K562 (cell line): ENCODE measurements at regions not wholly inside any gene's neighbourhood (a gene's known extent, or its start where the extent isn't known, plus 50 kb on each side); places are given as distances from the start of the nearest gene placed in this dataset.

ENCODE experiments used
- ATAC-seq: fragments of 200-7000 bp; cut with Tn5 transposase; 3 replicates; pipeline ENCODE4 v1.9.1; 2020; ENCODE audit warnings: moderate library complexity
- BruUV-seq: library from RNA; stranded (reverse); fragments of 400-500 nt; replicated peaks from 2 replicates; lab custom pipeline; 2021; lab: Mats Ljungman, UMichigan
- CTCF ChIA-PET: fragments of 300-600 bp; formaldehyde crosslinking; extraction: SDS; loops from one replicate; lab custom pipeline; 2021; ENCODE audit warnings: low intra/inter-chr PET ratio; lab: Yijun Ruan, JAX
- POLR2A ChIA-PET: fragments of 300-600, 350-650 bp; sonication (Branson Sonifier 250); formaldehyde crosslinking; extraction: SDS; loops from one replicate; lab custom pipeline; 2021; ENCODE audit warnings: antibody characterized with exemption, inconsistent platforms; lab: Yijun Ruan, JAX
- DNase-seq, 4 experiments: peaks; one replicate each; pipeline versions ENCODE4 v3.0.0 to v3.0.0-alpha.2; 2011 to 2018; ENCODE audit warnings: low spot score in 3 of 4, mixed read lengths in 3 of 4; ENCODE audit errors: extremely low read depth in 1 of 4
- FAIRE-seq: peaks from 2 replicates; lab custom pipeline; 2011; peaks lifted over from hg19 to GRCh38; lab: Jason Lieb, UNC
- H2AFZ ChIP-seq: 2 replicates; pipeline ENCODE4 v1.6.0; 2011; ENCODE audit warnings: low read depth, low read length, control low read depth, inconsistent platforms
- H3K27ac ChIP-seq: fragments of 200-600 bp; 3 replicates; pipeline ENCODE4 v1.8.0; 2011; ENCODE audit warnings: low read depth, mild to moderate bottlenecking, control low read depth, inconsistent platforms, low read length, moderate library complexity, mixed read lengths; ENCODE audit errors: extremely low read depth
- H3K27me3 ChIP-seq, 2 experiments: fragments of 300-600 bp in 1 of 2; 2 replicates in 1 of 2; 3 replicates in 1 of 2; pipeline versions ENCODE4 v1.6.0 to v1.8.0; 2011; ENCODE audit warnings: inconsistent platforms in 2 of 2, low read length in 2 of 2, mild to moderate bottlenecking in 1 of 2, mixed read lengths in 1 of 2, moderate library complexity in 1 of 2; ENCODE audit not compliant: control insufficient read depth in 2 of 2, insufficient read depth in 2 of 2
- H3K36me3 ChIP-seq: fragments of 300-600 bp; 3 replicates; pipeline ENCODE4 v1.8.0; 2011; ENCODE audit warnings: mild to moderate bottlenecking, low read length, inconsistent platforms; ENCODE audit not compliant: control insufficient read depth, insufficient read depth
- H3K4me1 ChIP-seq, 2 experiments: fragments of 200-600 bp in 1 of 2; replicated peaks in 1 of 2; 2 replicates in 1 of 2; 3 replicates in 1 of 2; pipeline versions ENCODE4 v1.5.1 to v1.8.0; 2011; ENCODE audit warnings: inconsistent platforms in 2 of 2, low read length in 2 of 2, mild to moderate bottlenecking in 1 of 2, mixed read lengths in 1 of 2, moderate library complexity in 1 of 2; ENCODE audit not compliant: control insufficient read depth in 2 of 2, insufficient read depth in 2 of 2
- H3K4me2 ChIP-seq: 2 replicates; pipeline ENCODE4 v1.6.1; 2011; ENCODE audit warnings: low read length, control low read depth, inconsistent platforms, mixed read lengths; ENCODE audit not compliant: insufficient read depth
- H3K4me3 ChIP-seq: fragments of 200-600 bp; sonication (generic), shearing (Covaris generic); 2 replicates; pipeline ENCODE4 v1.5.1; 2016; ENCODE audit warnings: control low read depth, inconsistent platforms
- H3K79me2 ChIP-seq: fragments of 200-600 bp; 3 replicates; pipeline ENCODE4 v1.8.0; 2011; ENCODE audit warnings: low read length, inconsistent platforms; ENCODE audit not compliant: control insufficient read depth, insufficient read depth
- H3K9ac ChIP-seq, 2 experiments: 2 replicates each; pipeline versions ENCODE4 v1.6.0 to v1.6.1; 2011; ENCODE audit warnings: low read depth in 2 of 2, low read length in 2 of 2, control low read depth in 1 of 2, inconsistent platforms in 1 of 2, mild to moderate bottlenecking in 1 of 2, mixed read lengths in 1 of 2; ENCODE audit not compliant: insufficient read depth in 1 of 2
- H3K9me1 ChIP-seq: one replicate; pipeline ENCODE4 v1.6.0; 2011; ENCODE audit warnings: inconsistent platforms, mild to moderate bottlenecking, low read length, moderate library complexity; ENCODE audit not compliant: control insufficient read depth, insufficient read depth
- H3K9me3 ChIP-seq: replicated peaks from 2 replicates; pipeline ENCODE4 v1.5.1; 2011; ENCODE audit warnings: low read depth, low read length, inconsistent platforms; ENCODE audit not compliant: control insufficient read depth, insufficient read depth
- H4K20me1 ChIP-seq: replicated peaks from 2 replicates; pipeline ENCODE4 v1.6.1; 2011; ENCODE audit warnings: low read length, inconsistent platforms, mixed read lengths; ENCODE audit not compliant: control insufficient read depth, insufficient read depth
- BHLHE40 ChIP-seq: IDR thresholded peaks from 2 replicates; pipeline ENCODE4 v1.6.1; 2011; ENCODE audit warnings: low read length, improper control_type of control experiment
- ETV1 ChIP-seq: fragments of 450-650 bp; conservative IDR thresholded peaks from 2 replicates; pipeline ENCODE4 v1.6.1; 2016; ENCODE audit warnings: missing genetic modification characterization, control low read depth, low read depth, missing compliant biosample characterization
- KLF16 ChIP-seq: IDR thresholded peaks from 2 replicates; pipeline ENCODE4 v1.6.1; 2016; ENCODE audit warnings: antibody characterized with exemption
- MEF2D ChIP-seq: conservative IDR thresholded peaks from 2 replicates; pipeline ENCODE4 v1.6.1; 2016; ENCODE audit warnings: low read depth, missing genetic modification characterization, missing compliant biosample characterization
- NRF1 ChIP-seq, 2 experiments: fragments of 450-650 bp; IDR thresholded peaks in 1 of 2; conservative IDR thresholded peaks in 1 of 2; 2 replicates each; pipeline ENCODE4 v1.6.1; 2014; ENCODE audit warnings: mild to moderate bottlenecking in 2 of 2
- SAFB2 ChIP-seq: fragments of 200-400 bp; formaldehyde crosslinking; IDR thresholded peaks from 2 replicates; pipeline ENCODE4 v1.6.1; 2018; ENCODE audit warnings: borderline replicate concordance, low read length, low read depth, moderate library complexity; ENCODE audit not compliant: severe bottlenecking
- ZNF668 ChIP-seq: fragments of 250-450 bp; sonication (Bioruptor Pico); IDR thresholded peaks from 2 replicates; pipeline ENCODE4 v1.8.0; 2022; ENCODE audit warnings: mild to moderate bottlenecking, inconsistent platforms
- ZNF707 ChIP-seq: fragments of 250-450 bp; sonication (Bioruptor Pico); conservative IDR thresholded peaks from 2 replicates; pipeline ENCODE4 v1.8.0; 2022; ENCODE audit warnings: inconsistent platforms, mild to moderate bottlenecking, moderate library complexity
- ZNF740 ChIP-seq, 3 experiments: fragments of 200-800 bp in 1 of 3; sonication (Bioruptor generic) in 1 of 3; sonication (generic) in 1 of 3; formaldehyde crosslinking in 1 of 3; IDR thresholded peaks; 2 replicates each; pipeline versions ENCODE4 v1.6.1 to v1.8.0; 2016 to 2022; ENCODE audit warnings: mild to moderate bottlenecking in 2 of 3, missing compliant biosample characterization in 2 of 3, missing genetic modification characterization in 2 of 3, missing genetic modification reagents in 1 of 3
- ZNF766 ChIP-seq: fragments of 200-800 bp; sonication (Bioruptor generic); conservative IDR thresholded peaks from 2 replicates; pipeline ENCODE4 v1.6.1; 2016; ENCODE audit warnings: missing genetic modification characterization, missing compliant biosample characterization
- WGBS: fragments of 100-300 bp; shearing (Covaris generic); methylation state at CpG from one replicate; pipeline ENCODE4 v1.1.6; 2016; ENCODE audit warnings: low coverage, mixed read lengths; ENCODE audit not compliant: insufficient coverage; ENCODE audit errors: missing lambda C conversion rate; 5-methylcytosine and 5-hydroxymethylcytosine counted together
- in situ Hi-C: fragments of 300-500 bp; cut with MboI; formaldehyde crosslinking; loops from 4 replicates; pipeline ENCODE4 v1.15.0; 2018; ENCODE audit warnings: inconsistent platforms, mixed read lengths
- intact Hi-C: fragments of 100-400 bp; cut with micrococcal nuclease; formaldehyde crosslinking; loops from 2 replicates; pipeline ENCODE4 v1.14.2; 2022
- TF ChIP-seq, protein P1 (sequence below): sonication (generic); formaldehyde crosslinking; IDR thresholded peaks from 2 replicates; pipeline ENCODE4 v1.8.1; 2023; ENCODE audit warnings: mild to moderate bottlenecking, missing genetic modification reagents
- TF ChIP-seq, protein P2 (sequence below): fragments of 250-450 bp; sonication (Bioruptor Pico); IDR thresholded peaks from 2 replicates; pipeline ENCODE4 v1.5.0; 2021

DNA sequence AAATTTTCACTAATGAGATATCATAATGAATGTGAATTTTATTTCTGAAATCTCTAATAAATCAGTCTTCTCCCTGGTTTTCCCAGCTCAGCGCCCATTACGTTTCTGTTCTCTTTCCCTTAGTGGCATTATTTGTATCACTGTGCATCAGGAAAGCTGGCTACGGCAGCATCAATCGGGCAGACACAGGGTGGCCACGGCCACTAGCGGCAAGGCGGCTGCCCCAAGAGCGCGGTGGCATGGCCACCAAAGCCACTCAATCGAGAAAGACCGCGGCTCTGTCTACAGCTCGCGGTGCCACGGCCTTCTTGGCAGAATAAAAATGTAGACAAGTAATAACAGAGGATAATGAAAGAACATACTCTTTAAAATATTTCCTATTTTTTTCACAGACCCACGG is 168.0 kb downstream of the RPIA start:
- Histone ChIP-seq H3K9me1 (no peaks in the 10 kb centered on the region), H3K36me3 (no peaks in the 10 kb centered on the region), H3K27ac (no peak overlapping the region), H3K9me3 (no peaks in the 10 kb centered on the region), H3K27me3 (peaks cover 3 to 9% of the 10 kb centered on the region in 2 experiments; a peak in 2 of 5 replicates), H3K79me2 (no peaks in the 10 kb centered on the region), H3K9ac (no peak overlapping the region), H3K4me1 (peaks cover 0 to 3% of the 10 kb centered on the region in 2 experiments; a peak in 1 of 5 replicates), H2AFZ (no peak overlapping the region), H3K4me3 (no peak overlapping the region), H4K20me1 (no peaks in the 10 kb centered on the region), H3K4me2 (no peak overlapping the region)
- POLR2A ChIA-PET: interaction anchor here (0.6 to 0.9 kb wide), 2 partner anchors 12 to 75 kb away, joined by 3 read pairs; no protein-coding TSS in a partner anchor
- ATAC-seq (no peak), FAIRE-seq (no peak), DNase-seq (no peak)
- 14% methylated on average over 16 of the region's 16 CpGs for WGBS
- TF ChIP-seq ZNF740 (CRISPR knock-in tag; IDR thresholded peaks at IDR 0.05) (no peak), ZNF740 (tag; IDR thresholded peaks at IDR 0.05) (no peak), ZNF668 (CRISPR knock-in tag) (no peak), SAFB2 (no peak), BHLHE40 (no peak), ZNF766 (CRISPR knock-in tag) (no peak), ZNF707 (CRISPR knock-in tag) (no peak), KLF16 (no peak), ETV1 (tag) (no peak), NRF1 (conservative IDR thresholded peaks at IDR 0.05 in 1 of 2, IDR thresholded peaks at IDR 0.05 in 1 of 2) (no peak), MEF2D (no peak)
- TF ChIP-seq, protein P1, sequence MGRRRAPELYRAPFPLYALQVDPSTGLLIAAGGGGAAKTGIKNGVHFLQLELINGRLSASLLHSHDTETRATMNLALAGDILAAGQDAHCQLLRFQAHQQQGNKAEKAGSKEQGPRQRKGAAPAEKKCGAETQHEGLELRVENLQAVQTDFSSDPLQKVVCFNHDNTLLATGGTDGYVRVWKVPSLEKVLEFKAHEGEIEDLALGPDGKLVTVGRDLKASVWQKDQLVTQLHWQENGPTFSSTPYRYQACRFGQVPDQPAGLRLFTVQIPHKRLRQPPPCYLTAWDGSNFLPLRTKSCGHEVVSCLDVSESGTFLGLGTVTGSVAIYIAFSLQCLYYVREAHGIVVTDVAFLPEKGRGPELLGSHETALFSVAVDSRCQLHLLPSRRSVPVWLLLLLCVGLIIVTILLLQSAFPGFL (CRISPR knock-in tag): no peak
- TF ChIP-seq, protein P2, sequence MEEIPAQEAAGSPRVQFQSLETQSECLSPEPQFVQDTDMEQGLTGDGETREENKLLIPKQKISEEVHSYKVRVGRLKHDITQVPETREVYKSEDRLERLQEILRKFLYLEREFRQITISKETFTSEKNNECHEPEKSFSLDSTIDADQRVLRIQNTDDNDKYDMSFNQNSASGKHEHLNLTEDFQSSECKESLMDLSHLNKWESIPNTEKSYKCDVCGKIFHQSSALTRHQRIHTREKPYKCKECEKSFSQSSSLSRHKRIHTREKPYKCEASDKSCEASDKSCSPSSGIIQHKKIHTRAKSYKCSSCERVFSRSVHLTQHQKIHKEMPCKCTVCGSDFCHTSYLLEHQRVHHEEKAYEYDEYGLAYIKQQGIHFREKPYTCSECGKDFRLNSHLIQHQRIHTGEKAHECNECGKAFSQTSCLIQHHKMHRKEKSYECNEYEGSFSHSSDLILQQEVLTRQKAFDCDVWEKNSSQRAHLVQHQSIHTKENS (CRISPR knock-in tag): no peak
- intact Hi-C loops: no loop called here
- CTCF ChIA-PET: no interaction called here
- no TSS peak for BruUV-seq
- in situ Hi-C loops: no loop called here
